A673 (cell line): ENCODE measurements at regions not wholly inside any gene's neighbourhood (a gene's known extent, or its start where the extent isn't known, plus 50 kb on each side); places are given as distances from the start of the nearest gene placed in this dataset.

Source experiments
- CTCF ChIP-seq: fragments of 300-800, 200-600 bp; sonication (generic); conservative IDR thresholded peaks from 2 replicates; pipeline ENCODE4 v1.5.1; 2017; ENCODE audit warnings: low read depth, mild to moderate bottlenecking, antibody characterized with exemption, low read length, moderate library complexity, mixed read lengths
- EZH2 ChIP-seq: fragments of 200-600 bp; sonication (generic); IDR thresholded peaks from 2 replicates; pipeline ENCODE4 v1.6.1; 2017; ENCODE audit warnings: borderline replicate concordance, low read depth, mild to moderate bottlenecking, mixed read lengths, antibody characterized with exemption, low read length; ENCODE audit not compliant: poor library complexity, severe bottlenecking

- TF ChIP-seq CTCF, result no peak
- TF ChIP-seq EZH2, result no peak
These were observed 104.6 kb upstream of the SERP2 start for GRCh38 chr13:44268980-44269379.
